Ascending aorta (tissue), 2 donors: ENCODE measurements at regions not wholly inside any gene's neighbourhood (a gene's known extent, or its start where the extent isn't known, plus 50 kb on each side); places are given as distances from the start of the nearest gene placed in this dataset.

Experiments
- DNase-seq, 2 donors: peaks; one replicate each; pipeline ENCODE4 v3.0.0-alpha.2; 2019; ENCODE audit warnings: low spot score in 2 of 2
- H3K27ac ChIP-seq, 2 donors: fragments of 200-600 bp; sonication (generic); one replicate each; pipeline ENCODE4 v1.5.1; 2016 to 2017; ENCODE audit warnings: mild to moderate bottlenecking in 1 of 2
- H3K27me3 ChIP-seq: fragments of 200-600 bp; sonication (generic); one replicate; pipeline ENCODE4 v1.5.1; 2017
- H3K36me3 ChIP-seq, 2 donors: fragments of 200-600 bp; sonication (generic); one replicate each; pipeline ENCODE4 v1.5.1; 2016
- H3K4me1 ChIP-seq, 2 donors: fragments of 200-600 bp; sonication (generic); one replicate each; pipeline ENCODE4 v1.5.1; 2016 to 2017; ENCODE audit warnings: mild to moderate bottlenecking in 1 of 2
- H3K4me3 ChIP-seq, 2 donors: fragments of 200-600 bp; sonication (generic); one replicate each; pipeline ENCODE4 v1.5.1; 2016 to 2017; ENCODE audit warnings: mild to moderate bottlenecking in 1 of 2
- H3K9me3 ChIP-seq, 2 donors: fragments of 200-600 bp; sonication (generic); one replicate each; pipeline ENCODE4 v1.5.1; 2016
- CTCF ChIP-seq, 3 experiments: fragments of 200-600 bp in 2 of 3; fragments of 450-650 bp in 1 of 3; sonication (generic) in 2 of 3; IDR thresholded peaks; one replicate each; pipeline ENCODE4 v1.5.1; 2016 to 2019; ENCODE audit warnings: antibody characterized with exemption in 3 of 3, mild to moderate bottlenecking in 1 of 3, moderate library complexity in 1 of 3
- intact Hi-C: fragments of 100-400 bp; cut with DNase I; formaldehyde crosslinking; loops from one replicate; pipeline ENCODE4 v1.15.1; 2023

DNA sequence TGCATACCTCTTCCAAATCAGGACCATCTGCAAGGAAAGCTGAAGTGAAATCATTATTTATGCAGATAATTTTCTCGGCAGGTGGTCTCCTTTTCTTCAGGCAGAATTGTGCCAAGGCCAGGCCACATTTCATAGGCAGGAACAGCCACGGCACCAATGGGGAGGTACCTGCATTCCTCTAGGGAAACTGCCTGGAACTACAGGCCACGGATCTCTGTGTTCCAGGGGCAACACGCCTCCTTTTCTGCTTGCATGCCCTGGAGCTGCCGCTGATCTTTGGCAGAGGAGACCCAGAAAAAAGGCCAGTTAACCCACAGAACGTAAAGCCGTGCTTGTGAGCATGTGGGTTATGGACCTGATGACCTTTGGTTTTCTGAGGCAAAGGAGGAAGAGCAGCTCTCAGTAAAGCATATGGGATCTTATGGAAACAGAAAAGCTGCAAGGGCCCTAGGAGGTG, 111.2 kb upstream of the KIAA1217 start:
- no peaks in the 10 kb centered on the region for H3K36me3 ChIP-seq
- no peaks in the 10 kb centered on the region for H3K9me3 ChIP-seq
- no peaks in the 10 kb centered on the region for H3K4me1 ChIP-seq
- no peak for TF ChIP-seq CTCF (IDR thresholded peaks at IDR 0.05)
- no peaks in the 10 kb centered on the region for H3K27me3 ChIP-seq
- H3K27ac ChIP-seq, result no peak overlapping the region
- DNase-seq, result no peak
- intact Hi-C loops, result no loop called here
- no peak overlapping the region for H3K4me3 ChIP-seq

GRCh38 chr10:24104895-24105294, 104.0 kb upstream of the KIAA1217 start:
- TF ChIP-seq CTCF (IDR thresholded peaks at IDR 0.05), result no peak
- Histone ChIP-seq H3K36me3 (no peaks in the 10 kb centered on the region), H3K27ac (no peak overlapping the region)

GRCh38 chr10:24113901-24114300, 95.0 kb upstream of the KIAA1217 start:
- no peaks in the 10 kb centered on the region for H3K4me1 ChIP-seq
- H3K9me3 ChIP-seq, result no peaks in the 10 kb centered on the region
- intact Hi-C loops, result no loop called here
- no peak overlapping the region for H3K4me3 ChIP-seq
- DNase-seq, result no peak
- no peaks in the 10 kb centered on the region for H3K27me3 ChIP-seq
- H3K36me3 ChIP-seq, result no peaks in the 10 kb centered on the region
- TF ChIP-seq CTCF (IDR thresholded peaks at IDR 0.05), result no peak
- H3K27ac ChIP-seq, result no peak overlapping the region

More at GRCh38 chr10:24104895-24105294, 104.0 kb upstream of the KIAA1217 start:
- Histone ChIP-seq H3K4me3 (no peak overlapping the region), H3K27me3 (no peaks in the 10 kb centered on the region), H3K9me3 (no peaks in the 10 kb centered on the region), H3K4me1 (no peaks in the 10 kb centered on the region)
- DNase-seq, result no peak
- intact Hi-C loops, result no loop called here

DNA sequence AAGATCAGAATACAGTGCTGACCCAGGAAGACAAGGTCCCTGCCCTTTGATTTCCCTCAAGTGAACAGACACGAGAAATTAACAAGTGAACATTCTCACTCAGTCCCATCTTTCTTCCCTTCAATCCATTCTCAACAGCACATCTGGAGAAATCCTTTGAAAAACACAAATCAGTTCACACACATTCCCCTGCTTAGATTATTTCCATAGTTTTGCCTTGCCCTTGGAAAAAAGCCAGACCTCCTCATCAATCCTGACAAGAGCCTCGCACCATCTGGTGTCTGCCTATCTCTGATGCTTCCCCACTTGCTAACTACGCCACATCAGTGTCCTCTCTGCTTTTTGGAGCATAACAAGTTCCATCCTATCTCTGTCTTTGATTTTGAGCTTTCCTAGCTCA, 94.4 kb upstream of the KIAA1217 start:
- intact Hi-C loops, result no loop called here
- Histone ChIP-seq H3K36me3 (no peaks in the 10 kb centered on the region), H3K9me3 (no peaks in the 10 kb centered on the region), H3K27ac (no peak overlapping the region), H3K4me3 (no peak overlapping the region), H3K4me1 (no peaks in the 10 kb centered on the region), H3K27me3 (no peaks in the 10 kb centered on the region)
- no peak for TF ChIP-seq CTCF (IDR thresholded peaks at IDR 0.05)
- no peak for DNase-seq

DNA sequence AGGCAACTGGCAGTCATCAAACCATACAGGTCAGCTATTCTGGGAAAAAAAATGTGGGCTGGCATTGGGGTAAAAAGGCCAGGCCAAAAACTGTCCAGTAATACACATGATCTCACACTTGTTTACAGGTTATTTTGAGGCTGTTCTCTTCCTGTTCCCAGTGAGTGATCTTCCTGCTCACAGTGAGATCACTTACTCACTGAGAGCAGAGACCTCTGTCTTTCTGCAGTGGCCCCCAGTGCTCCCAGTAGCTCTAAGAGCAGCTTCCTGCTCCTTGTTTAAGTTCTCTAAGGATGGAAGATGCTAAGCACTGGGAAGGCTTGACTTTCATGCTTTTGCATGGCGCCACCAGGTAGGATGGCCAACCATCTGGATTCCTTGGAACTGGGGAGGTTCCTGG, 93.5 kb upstream of the KIAA1217 start:
- Histone ChIP-seq H3K27ac (no peak overlapping the region), H3K27me3 (no peaks in the 10 kb centered on the region), H3K9me3 (no peaks in the 10 kb centered on the region), H3K4me1 (no peaks in the 10 kb centered on the region), H3K4me3 (no peak overlapping the region), H3K36me3 (no peaks in the 10 kb centered on the region)
- intact Hi-C loops, result no loop called here
- DNase-seq, result no peak
- TF ChIP-seq CTCF (IDR thresholded peaks at IDR 0.05), result no peak

- H3K9me3 ChIP-seq, result no peaks in the 10 kb centered on the region
- TF ChIP-seq CTCF (IDR thresholded peaks at IDR 0.05), result no peak
- H3K4me1 ChIP-seq, result no peaks in the 10 kb centered on the region
- H3K36me3 ChIP-seq, result no peaks in the 10 kb centered on the region
- no peak overlapping the region for H3K27ac ChIP-seq
- intact Hi-C loops, result no loop called here
- no peaks in the 10 kb centered on the region for H3K27me3 ChIP-seq
- no peak for DNase-seq
- H3K4me3 ChIP-seq, result peak overlapping the region; percentile 18 to 42
Measured at GRCh38 chr10:24118246-24118645, 90.7 kb upstream of the KIAA1217 start.
